ENCODE measurements at regions not wholly inside any gene's neighbourhood (a gene's known extent, or its start where the extent isn't known, plus 50 kb on each side); places are given as distances from the start of the nearest gene placed in this dataset.

- TF ChIP-seq CTCF (IDR thresholded peaks at IDR 0.05; ENCODE audit: extremely low read depth in 1 of 2, insufficient read depth in 1 of 2, low read depth in 1 of 2, low read length in 2 of 2) (no peak), EZH2 (IDR thresholded peaks at IDR 0.05; ENCODE audit: borderline replicate concordance, low read depth, low read length, severe bottlenecking) (no peak), POLR2A (IDR thresholded peaks at IDR 0.05; ENCODE audit: low read depth, low read length) (no peak), POLR2AphosphoS5 (IDR thresholded peaks at IDR 0.05; ENCODE audit: insufficient read depth, low read depth, low read length) (no peak)
These were observed 299.7 kb downstream of the BTBD3 start for GRCh38 chr20:12217382-12217781.
